VCaP (cell line): ENCODE measurements at regions not wholly inside any gene's neighbourhood (a gene's known extent, or its start where the extent isn't known, plus 50 kb on each side); places are given as distances from the start of the nearest gene placed in this dataset.
A peak's percentile ranks its signal among the peaks of the same experiment; 100 is the strongest.

Source experiments
- H3K27ac ChIP-seq: fragments of 450-650 bp; 2 replicates; pipeline ENCODE4 v1.5.1; 2017
- CTCF ChIP-seq: fragments of 450-650 bp; conservative IDR thresholded peaks from 2 replicates; pipeline ENCODE4 v1.5.1; 2017; ENCODE audit warnings: mild to moderate bottlenecking, moderate library complexity

GRCh38 chr9:14389657-14390056 lies 75.7 kb upstream of the NFIB start:
- TF ChIP-seq CTCF, result no peak
- H3K27ac ChIP-seq, result no peak overlapping the region

DNA sequence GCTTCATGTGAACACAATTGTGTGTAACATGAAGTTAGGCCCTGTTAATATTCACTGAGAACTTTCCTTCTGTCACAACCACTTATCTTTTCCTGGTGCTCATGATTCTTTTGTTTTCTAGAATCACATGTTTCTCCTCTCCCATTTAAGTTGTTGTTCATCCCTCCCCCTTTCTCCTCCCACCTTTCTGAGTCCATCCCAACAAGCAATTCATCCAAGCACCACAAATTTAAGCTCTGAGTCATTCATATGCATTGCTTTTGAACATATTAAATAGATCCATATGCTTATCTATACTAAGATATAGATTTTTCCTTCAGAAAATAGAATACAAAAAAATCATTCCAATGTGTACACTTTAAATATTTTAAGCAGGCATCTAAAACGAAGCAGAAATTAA lies 75.2 kb upstream of the NFIB start:
- no peak for TF ChIP-seq CTCF
- no peak overlapping the region for H3K27ac ChIP-seq

- no peak overlapping the region for H3K27ac ChIP-seq
- no peak for TF ChIP-seq CTCF
Observed at GRCh38 chr9:14383773-14384172, 69.8 kb upstream of the NFIB start.

GRCh38 chr9:14383294-14383693 lies 69.4 kb upstream of the NFIB start:
- no peak for TF ChIP-seq CTCF
- no peak overlapping the region for H3K27ac ChIP-seq

- TF ChIP-seq CTCF, result no peak
- peak overlapping the region; percentile 63 for H3K27ac ChIP-seq
Observed at GRCh38 chr9:14380061-14380836, 66.3 kb upstream of the NFIB start.

DNA sequence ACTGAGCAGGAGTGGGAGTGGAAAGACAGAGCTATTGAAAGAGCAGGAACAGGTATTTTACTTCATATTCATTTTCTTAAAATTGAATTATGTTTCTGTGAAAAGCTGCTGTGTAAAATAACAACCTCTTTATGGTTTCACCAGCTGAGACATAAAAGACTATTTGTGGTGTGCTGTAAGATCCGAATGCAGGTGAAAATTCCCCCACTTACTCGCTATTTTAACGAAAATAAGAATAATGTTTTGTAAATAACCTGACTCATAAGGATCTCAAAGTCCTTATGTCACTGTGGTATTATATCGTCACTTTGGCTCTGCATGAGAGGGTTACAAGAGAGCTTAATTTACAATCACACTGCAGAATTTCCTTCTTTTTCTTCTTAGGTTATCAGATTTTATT lies 65.3 kb upstream of the NFIB start:
- TF ChIP-seq CTCF, result no peak

DNA sequence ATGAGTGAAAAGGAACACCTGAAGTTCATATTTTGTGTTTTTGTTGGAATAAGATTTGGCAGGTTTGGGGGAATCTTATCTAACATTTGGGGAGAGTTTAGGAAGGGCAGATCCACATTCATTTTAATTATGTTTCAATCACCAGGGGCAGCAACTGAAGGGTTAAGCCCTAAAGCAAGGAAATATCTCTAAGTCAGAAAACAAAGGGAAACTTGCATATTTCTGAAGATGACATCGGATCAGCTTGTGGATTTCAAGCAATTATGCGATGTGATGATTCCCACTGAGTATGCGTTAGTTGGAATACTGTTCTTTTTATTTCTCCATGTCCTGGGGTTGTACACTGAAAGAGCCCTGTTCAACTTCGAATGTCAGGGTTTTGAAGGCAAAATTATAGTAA lies 59.8 kb upstream of the NFIB start:
- H3K27ac ChIP-seq, result no peak overlapping the region
- TF ChIP-seq CTCF, result no peak

More for the DNA sequence above, 65.3 kb upstream of the NFIB start:
- no peak overlapping the region for H3K27ac ChIP-seq
